ENCODE measurements at regions not wholly inside any gene's neighbourhood (a gene's known extent, or its start where the extent isn't known, plus 50 kb on each side); places are given as distances from the start of the nearest gene placed in this dataset.

- Histone ChIP-seq H3K9me2 (ENCODE audit: insufficient read depth) (0 out of 2 replicates have a peak, but pooled peaks cover 3% of the 10 kb centered on the region), H3K4me1 (ENCODE audit: insufficient read depth) (no peaks in the 10 kb centered on the region), H3K27ac (ENCODE audit: low read depth) (no peak overlapping the region), H4K20me1 (replicated peaks; ENCODE audit: insufficient read depth) (no peaks in the 10 kb centered on the region), H2AFZ (peak overlapping the region; percentile 74; the same call in 1 of the 2 replicates), H3K4me2 (no peak overlapping the region), H3K4me3 (no peak overlapping the region), H3K79me2 (replicated peaks; ENCODE audit: insufficient read depth) (no peaks in the 10 kb centered on the region), H3K36me3 (ENCODE audit: insufficient read depth) (no peaks in the 10 kb centered on the region), H3F3A (replicated peaks; ENCODE audit: low read depth) (no peaks in the 10 kb centered on the region), H3K27me3 (ENCODE audit: insufficient read depth) (no peaks in the 10 kb centered on the region)
- TF ChIP-seq NANOG (IDR thresholded peaks at IDR 0.05; ENCODE audit: borderline replicate concordance): no peak
- TF ChIP-seq CREB1 (CRISPR knock-in tag; IDR thresholded peaks at IDR 0.05; ENCODE audit: low read depth): no peak
- no peak for TF ChIP-seq REST (IDR thresholded peaks at IDR 0.05; ENCODE audit: unreplicated experiment)
- ATAC-seq (no peak), DNase-seq (ENCODE audit: low spot score) (no peak)
- Mint-ChIP-seq H3K4me1 (no peaks in the 10 kb centered on the region), H3K4me3 (no peak overlapping the region), H3K27me3 (ENCODE audit: insufficient read depth, low read depth, poor library complexity) (no peaks in the 10 kb centered on the region), H3K9me3 (no peaks in the 10 kb centered on the region), H3K36me3 (ENCODE audit: low read depth) (no peaks in the 10 kb centered on the region), H3K27ac (no peak overlapping the region)
Observed at GRCh38 chr2:67713376-67713775, 316.2 kb downstream of the ETAA1 start.

- Histone ChIP-seq H3K4me3 (no peak overlapping the region), H2AFZ (no peak overlapping the region), H3K27ac (ENCODE audit: low read depth) (no peak overlapping the region), H4K20me1 (replicated peaks; ENCODE audit: insufficient read depth) (no peaks in the 10 kb centered on the region), H3F3A (replicated peaks; ENCODE audit: low read depth) (no peaks in the 10 kb centered on the region), H3K4me2 (no peak overlapping the region), H3K36me3 (ENCODE audit: insufficient read depth) (no peaks in the 10 kb centered on the region), H3K79me2 (replicated peaks; ENCODE audit: insufficient read depth) (no peaks in the 10 kb centered on the region), H3K4me1 (ENCODE audit: insufficient read depth) (no peaks in the 10 kb centered on the region), H3K9me2 (ENCODE audit: insufficient read depth) (peaks cover 8% of the 10 kb centered on the region; the same call in 1 of the 2 replicates), H3K27me3 (ENCODE audit: insufficient read depth) (no peaks in the 10 kb centered on the region)
- Mint-ChIP-seq H3K4me3 (no peak overlapping the region), H3K9me3 (peaks cover 14% of the 10 kb centered on the region; the same call in 2 of the 3 replicates), H3K4me1 (no peaks in the 10 kb centered on the region), H3K27me3 (ENCODE audit: insufficient read depth, low read depth, poor library complexity) (no peaks in the 10 kb centered on the region), H3K27ac (no peak overlapping the region), H3K36me3 (ENCODE audit: low read depth) (peaks cover 5% of the 10 kb centered on the region; the same call in 2 of the 3 replicates)
- DNase-seq (ENCODE audit: low spot score) (no peak), ATAC-seq (no peak)
- TF ChIP-seq ZNF331 (CRISPR knock-in tag; IDR thresholded peaks at IDR 0.05; ENCODE audit: low read depth) (no peak), NANOG (IDR thresholded peaks at IDR 0.05; ENCODE audit: borderline replicate concordance) (no peak), STAT1 (IDR thresholded peaks at IDR 0.05; ENCODE audit: unreplicated experiment) (no peak), CREB1 (CRISPR knock-in tag; IDR thresholded peaks at IDR 0.05; ENCODE audit: low read depth) (no peak), JUNB (IDR thresholded peaks at IDR 0.05; ENCODE audit: unreplicated experiment) (no peak), EZH2 (IDR thresholded peaks at IDR 0.05; ENCODE audit: low read depth, unreplicated experiment) (no peak), EZH2phosphoT487 (IDR thresholded peaks at IDR 0.05; ENCODE audit: unreplicated experiment) (no peak), ETS1 (IDR thresholded peaks at IDR 0.05) (no peak), REST (IDR thresholded peaks at IDR 0.05; ENCODE audit: unreplicated experiment) (no peak), CTCF (conservative IDR thresholded peaks at IDR 0.05; ENCODE audit: low read depth in 2 of 2) (no peak)
Observed at GRCh38 chr2:67716895-67717396, 319.8 kb downstream of the ETAA1 start.
